Fibroblast of the aortic adventitia (primary cell): ENCODE measurements at regions not wholly inside any gene's neighbourhood (a gene's known extent, or its start where the extent isn't known, plus 50 kb on each side); places are given as distances from the start of the nearest gene placed in this dataset.

Experiments
- DNase-seq: peaks from one replicate; pipeline ENCODE4 v3.0.0-alpha.2; 2010; ENCODE audit warnings: low read depth
- H3K4me3 ChIP-seq: 2 replicates; pipeline ENCODE4 v1.5.1; 2011; ENCODE audit warnings: low read depth, mild to moderate bottlenecking, control low read depth, low read length, moderate library complexity
- CTCF ChIP-seq: IDR thresholded peaks from 2 replicates; pipeline ENCODE4 v1.5.1; 2011; ENCODE audit warnings: mild to moderate bottlenecking, low read length, control low read depth, inconsistent platforms; ENCODE audit not compliant: insufficient read depth

DNA sequence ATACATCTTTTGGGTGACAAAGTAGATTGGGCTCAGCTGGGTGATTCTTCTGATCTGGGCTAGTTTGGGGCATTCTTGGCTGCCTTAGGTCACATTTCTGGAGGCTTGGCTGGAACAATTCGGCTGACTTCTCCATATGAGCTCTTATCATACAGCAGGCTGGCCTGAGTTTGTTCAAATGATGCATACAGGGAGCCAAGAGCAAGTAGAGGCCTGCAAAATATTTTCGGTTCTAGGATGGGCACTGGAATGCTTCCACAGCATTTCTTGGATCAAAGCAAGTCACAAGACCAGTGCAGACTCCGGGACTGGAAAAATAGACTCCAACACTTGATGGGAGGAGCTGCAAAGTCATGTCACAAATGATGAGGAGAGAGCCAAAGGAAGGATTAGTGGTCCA is 98.4 kb downstream of the SCG2 start:
- TF ChIP-seq CTCF, result no peak
- H3K4me3 ChIP-seq, result no peak overlapping the region
- peak; percentile 12 for DNase-seq

- TF ChIP-seq CTCF, result no peak
- DNase-seq, result peak; percentile 74
- H3K4me3 ChIP-seq, result no peak overlapping the region
Observed at GRCh38 chr2:223508372-223508771, 93.8 kb downstream of the SCG2 start.

- DNase-seq, result no peak
- H3K4me3 ChIP-seq, result no peak overlapping the region
- no peak for TF ChIP-seq CTCF
Observed at GRCh38 chr2:223510713-223511112, 91.4 kb downstream of the SCG2 start.

- no peak for TF ChIP-seq CTCF
- no peak overlapping the region for H3K4me3 ChIP-seq
- DNase-seq, result no peak
Observed at GRCh38 chr2:223511168-223511567, 91.0 kb downstream of the SCG2 start.

- peak; percentile 18 for DNase-seq
- H3K4me3 ChIP-seq, result no peak overlapping the region
Observed at GRCh38 chr2:223513771-223514455, 88.2 kb downstream of the SCG2 start.

GRCh38 chr2:223519471-223519870 is 82.7 kb downstream of the SCG2 start:
- no peak overlapping the region for H3K4me3 ChIP-seq
- no peak for TF ChIP-seq CTCF
- DNase-seq, result no peak

More at GRCh38 chr2:223513771-223514455, 88.2 kb downstream of the SCG2 start:
- no peak for TF ChIP-seq CTCF

DNA sequence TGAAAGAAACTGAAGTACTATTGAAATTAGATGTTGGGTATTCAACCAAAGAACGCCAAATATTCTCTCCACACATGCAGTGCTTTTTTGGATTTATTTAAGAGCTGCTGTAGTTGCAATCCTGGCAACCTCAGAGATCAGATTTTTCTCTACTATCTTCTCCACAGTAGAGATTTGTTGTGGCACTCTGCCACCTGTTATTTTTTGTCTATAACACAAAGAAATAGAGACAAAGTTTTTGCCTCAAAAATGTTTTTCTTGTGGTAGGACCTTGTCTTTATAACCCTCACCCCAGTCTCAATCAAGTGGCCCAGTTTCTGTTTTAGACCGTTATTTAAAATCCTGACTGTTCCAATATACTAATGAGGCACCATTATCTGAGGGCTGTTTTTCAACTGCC is 79.4 kb downstream of the SCG2 start:
- no peak for DNase-seq
- TF ChIP-seq CTCF, result no peak
- no peak overlapping the region for H3K4me3 ChIP-seq
